ENCODE measurements at regions not wholly inside any gene's neighbourhood (a gene's known extent, or its start where the extent isn't known, plus 50 kb on each side); places are given as distances from the start of the nearest gene placed in this dataset.

DNA sequence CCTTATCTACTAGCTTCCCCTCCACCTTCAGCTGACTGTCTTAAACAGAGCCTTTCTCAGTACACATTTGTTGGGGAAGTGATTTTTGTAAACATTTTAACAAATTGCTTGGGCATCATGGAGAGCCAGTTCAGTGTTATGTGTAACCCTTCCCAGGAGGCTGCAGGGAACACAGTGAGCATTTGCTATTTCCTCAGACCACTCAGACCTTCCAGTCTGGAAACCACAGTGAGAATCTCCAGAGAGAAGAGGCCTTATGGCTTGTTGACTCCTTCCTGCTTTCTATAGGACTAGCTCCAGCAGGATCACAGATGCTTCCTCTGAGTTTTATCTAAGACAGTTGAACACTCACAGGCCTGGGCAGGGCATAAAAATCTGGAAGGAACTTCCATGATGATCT lies 409.8 kb upstream of the NPVF start:
- no peak overlapping the region for H3K27ac ChIP-seq (ENCODE audit: low read length)
- peaks cover 0 to 7% of the 10 kb centered on the region in 2 donors for H3K4me1 ChIP-seq (ENCODE audit: control insufficient read depth in 1 of 2, insufficient read depth in 2 of 2, low read length in 2 of 2)

DNA sequence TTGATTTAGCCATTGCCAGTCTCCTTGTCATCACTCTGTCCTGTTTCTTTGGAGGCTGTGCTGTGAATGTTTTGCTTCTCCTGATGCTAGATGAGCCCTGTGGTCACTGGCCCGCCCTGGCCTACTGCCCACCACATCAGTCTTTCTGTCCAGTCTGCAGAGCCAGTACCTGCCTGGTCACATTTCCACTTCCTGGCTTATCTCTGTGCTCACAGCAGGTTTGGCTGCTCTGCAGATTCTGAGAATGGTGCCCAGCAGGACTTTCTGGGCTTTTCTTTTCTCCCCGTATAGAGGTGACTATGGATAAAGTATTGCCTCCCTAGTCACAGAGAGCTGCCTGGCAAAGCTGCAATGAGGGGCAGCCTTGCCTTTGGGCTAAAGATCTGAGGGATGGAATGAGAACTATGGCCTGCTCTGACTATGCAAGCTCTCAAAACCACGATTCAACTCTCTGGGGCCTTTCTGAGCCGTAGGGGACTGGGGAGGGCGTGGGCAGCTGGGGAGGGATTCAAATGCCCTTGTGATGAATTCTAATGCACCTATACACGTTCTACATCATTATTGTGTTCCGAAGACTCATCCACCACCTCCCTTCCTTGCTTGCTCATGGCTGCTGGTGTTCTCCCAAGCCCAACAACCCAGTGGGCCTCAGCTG lies 410.4 kb upstream of the NPVF start:
- H3K27ac ChIP-seq (ENCODE audit: low read length) = no peak overlapping the region
- no peaks in the 10 kb centered on the region for H3K27me3 ChIP-seq (ENCODE audit: low read depth, low read length)
- no peaks in the 10 kb centered on the region for H3K9me3 ChIP-seq (ENCODE audit: control insufficient read depth in 1 of 2, low read length in 2 of 2)
- H3K4me1 ChIP-seq (ENCODE audit: control insufficient read depth in 1 of 2, insufficient read depth in 2 of 2, low read length in 2 of 2) = peaks cover 0 to 4% of the 10 kb centered on the region in 2 donors
- H3K36me3 ChIP-seq (ENCODE audit: control insufficient read depth in 1 of 2, insufficient read depth in 2 of 2, low read length in 2 of 2) = no peaks in the 10 kb centered on the region
- H3K4me3 ChIP-seq (ENCODE audit: low read depth in 1 of 2, low read length in 2 of 2) = no peak overlapping the region

More for the DNA sequence above, 409.8 kb upstream of the NPVF start:
- no peaks in the 10 kb centered on the region for H3K9me3 ChIP-seq (ENCODE audit: control insufficient read depth in 1 of 2, low read length in 2 of 2)
- no peak overlapping the region for H3K4me3 ChIP-seq (ENCODE audit: low read depth in 1 of 2, low read length in 2 of 2)
- no peaks in the 10 kb centered on the region for H3K27me3 ChIP-seq (ENCODE audit: low read depth, low read length)
- H3K36me3 ChIP-seq (ENCODE audit: control insufficient read depth in 1 of 2, insufficient read depth in 2 of 2, low read length in 2 of 2) = no peaks in the 10 kb centered on the region

DNA sequence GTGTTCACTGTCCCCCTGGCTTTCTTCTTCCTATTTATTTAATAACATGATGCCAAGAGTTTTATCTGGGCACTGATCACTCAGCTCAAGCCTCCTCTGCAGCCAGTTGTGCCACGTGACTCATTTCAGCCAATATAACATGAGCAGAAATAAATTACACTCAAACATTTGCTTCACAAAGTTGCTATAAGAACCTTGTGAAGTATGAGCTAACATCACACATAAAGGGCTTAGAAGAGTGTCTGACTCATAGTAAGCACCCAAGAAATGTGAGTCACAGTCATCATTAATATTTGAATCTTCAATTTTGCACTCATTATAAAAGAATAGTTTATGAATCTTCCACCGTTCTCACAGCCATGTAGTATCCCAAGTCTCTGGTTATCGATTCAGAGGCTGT lies 414.6 kb upstream of the NPVF start:
- Histone ChIP-seq H3K36me3 (ENCODE audit: control insufficient read depth in 1 of 2, insufficient read depth in 2 of 2, low read length in 2 of 2) (no peaks in the 10 kb centered on the region), H3K9me3 (ENCODE audit: control insufficient read depth in 1 of 2, low read length in 2 of 2) (no peaks in the 10 kb centered on the region), H3K4me3 (ENCODE audit: low read depth in 1 of 2, low read length in 2 of 2) (no peak overlapping the region), H3K4me1 (ENCODE audit: control insufficient read depth in 1 of 2, insufficient read depth in 2 of 2, low read length in 2 of 2) (no peaks in the 10 kb centered on the region), H3K27me3 (ENCODE audit: low read depth, low read length) (no peaks in the 10 kb centered on the region), H3K27ac (ENCODE audit: low read length) (no peak overlapping the region)

DNA sequence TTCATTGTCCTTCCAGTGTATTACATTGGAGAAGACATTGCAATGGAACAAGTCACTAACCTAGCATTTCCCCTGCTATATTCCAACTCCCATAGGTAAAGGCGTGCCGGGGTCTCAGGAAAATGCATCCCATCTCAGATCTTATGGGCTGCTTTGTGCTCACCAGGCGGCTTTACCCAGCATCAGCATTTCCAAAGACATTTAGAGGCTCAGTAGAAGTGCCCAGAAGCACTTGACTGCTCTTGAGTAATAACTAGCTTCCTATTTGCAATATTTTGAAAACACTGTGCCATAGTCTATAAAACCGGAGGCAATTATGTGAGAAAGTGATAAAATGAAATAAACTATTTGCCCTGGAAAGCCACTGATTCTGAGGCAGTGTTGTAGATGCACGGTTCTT lies 415.0 kb upstream of the NPVF start:
- Histone ChIP-seq H3K4me3 (ENCODE audit: low read depth in 1 of 2, low read length in 2 of 2) (no peak overlapping the region), H3K36me3 (ENCODE audit: control insufficient read depth in 1 of 2, insufficient read depth in 2 of 2, low read length in 2 of 2) (no peaks in the 10 kb centered on the region), H3K9me3 (ENCODE audit: control insufficient read depth in 1 of 2, low read length in 2 of 2) (no peaks in the 10 kb centered on the region), H3K27me3 (ENCODE audit: low read depth, low read length) (no peaks in the 10 kb centered on the region), H3K4me1 (ENCODE audit: control insufficient read depth in 1 of 2, insufficient read depth in 2 of 2, low read length in 2 of 2) (no peaks in the 10 kb centered on the region), H3K27ac (ENCODE audit: low read length) (no peak overlapping the region)

DNA sequence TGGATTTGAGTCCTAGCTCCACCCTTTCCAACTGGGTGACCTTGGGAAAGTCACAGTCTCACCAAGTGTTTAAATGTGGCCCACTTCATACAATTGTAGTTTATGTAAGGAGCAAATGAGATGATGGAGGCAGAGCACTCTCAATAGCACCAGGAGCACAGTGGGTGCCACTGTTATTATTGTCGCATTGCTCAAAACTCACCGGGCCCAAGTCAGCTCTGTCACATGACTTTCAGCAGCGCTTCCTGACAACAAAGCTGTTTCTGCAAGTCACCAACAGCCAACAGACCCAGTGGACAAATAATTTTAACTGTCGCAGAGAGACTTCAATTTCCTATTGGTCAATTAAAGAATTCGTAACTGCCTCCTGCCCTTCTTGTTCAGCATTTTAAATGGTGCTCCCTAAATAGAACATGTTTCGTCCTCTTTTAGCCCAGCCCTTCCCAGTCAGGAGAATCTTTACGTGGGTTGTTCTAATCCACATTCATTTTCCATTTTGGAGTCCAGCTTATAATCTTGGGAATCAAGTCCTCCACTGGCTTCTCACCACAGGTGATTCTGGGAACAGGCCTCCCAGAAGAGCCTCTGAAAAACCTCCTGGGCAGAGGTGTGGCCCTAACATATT lies 415.6 kb upstream of the NPVF start:
- Histone ChIP-seq H3K4me3 (ENCODE audit: low read depth in 1 of 2, low read length in 2 of 2) (no peak overlapping the region), H3K4me1 (ENCODE audit: control insufficient read depth in 1 of 2, insufficient read depth in 2 of 2, low read length in 2 of 2) (no peaks in the 10 kb centered on the region), H3K27ac (ENCODE audit: low read length) (no peak overlapping the region), H3K27me3 (ENCODE audit: low read depth, low read length) (no peaks in the 10 kb centered on the region), H3K9me3 (ENCODE audit: control insufficient read depth in 1 of 2, low read length in 2 of 2) (no peaks in the 10 kb centered on the region), H3K36me3 (ENCODE audit: control insufficient read depth in 1 of 2, insufficient read depth in 2 of 2, low read length in 2 of 2) (no peaks in the 10 kb centered on the region)

DNA sequence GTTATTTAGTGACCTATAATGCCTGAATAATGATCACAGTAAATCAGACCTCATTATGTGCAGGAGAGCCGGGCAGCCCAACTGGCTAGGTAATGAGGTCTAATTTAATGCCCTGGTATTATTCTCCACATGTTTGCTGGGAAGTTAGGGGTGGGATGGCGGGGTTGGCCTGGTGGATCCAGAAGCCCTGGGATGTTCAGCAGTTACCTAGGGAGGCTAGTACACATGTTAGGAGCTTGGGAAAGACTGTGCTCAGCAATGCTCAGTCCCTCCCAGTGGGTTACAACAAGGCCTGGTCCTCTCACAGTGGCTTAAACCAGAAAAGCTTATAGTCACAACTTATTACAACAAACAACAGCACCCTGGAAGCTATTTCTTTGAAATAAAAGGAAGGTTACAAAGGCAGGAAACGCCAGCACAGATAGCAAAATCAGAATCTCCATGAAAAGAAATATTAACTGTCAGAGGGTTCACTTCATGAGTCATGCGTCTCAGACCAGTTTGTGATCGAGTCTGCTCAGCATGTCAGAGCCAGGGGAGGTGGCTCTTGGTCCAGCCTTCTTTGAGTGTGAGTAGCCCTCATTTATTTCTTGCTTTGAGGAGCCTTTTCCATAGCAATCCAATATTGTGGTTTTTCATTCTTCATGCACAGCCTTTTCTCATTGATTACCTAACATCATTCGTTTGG lies 418.6 kb upstream of the NPVF start:
- H3K4me3 ChIP-seq (ENCODE audit: low read depth in 1 of 2, low read length in 2 of 2) = no peak overlapping the region
- no peak overlapping the region for H3K27ac ChIP-seq (ENCODE audit: low read length)
- no peaks in the 10 kb centered on the region for H3K4me1 ChIP-seq (ENCODE audit: control insufficient read depth in 1 of 2, insufficient read depth in 2 of 2, low read length in 2 of 2)
- no peaks in the 10 kb centered on the region for H3K36me3 ChIP-seq (ENCODE audit: control insufficient read depth in 1 of 2, insufficient read depth in 2 of 2, low read length in 2 of 2)
- no peaks in the 10 kb centered on the region for H3K9me3 ChIP-seq (ENCODE audit: control insufficient read depth in 1 of 2, low read length in 2 of 2)
- H3K27me3 ChIP-seq (ENCODE audit: low read depth, low read length) = no peaks in the 10 kb centered on the region

DNA sequence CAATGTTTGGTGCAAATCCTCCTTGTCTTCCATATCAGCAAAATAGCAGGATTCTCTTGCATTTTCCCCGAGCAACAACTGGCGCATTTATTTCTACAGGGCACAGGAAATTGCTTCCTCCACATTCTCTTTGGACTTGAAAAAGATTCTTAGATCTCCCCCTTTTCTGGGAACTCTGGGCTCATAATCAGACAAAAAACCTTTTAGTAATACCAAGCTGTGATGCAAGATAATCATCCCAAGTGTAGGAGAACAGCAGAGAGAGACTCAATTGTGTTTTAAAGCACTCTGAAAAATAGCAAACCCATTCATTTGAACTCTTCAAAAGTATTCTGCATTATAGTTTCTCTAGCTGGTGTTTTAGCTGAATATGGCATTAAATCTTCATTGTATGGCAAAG lies 419.6 kb upstream of the NPVF start:
- Histone ChIP-seq H3K9me3 (ENCODE audit: control insufficient read depth in 1 of 2, low read length in 2 of 2) (no peaks in the 10 kb centered on the region), H3K27me3 (ENCODE audit: low read depth, low read length) (no peaks in the 10 kb centered on the region), H3K4me1 (ENCODE audit: control insufficient read depth in 1 of 2, insufficient read depth in 2 of 2, low read length in 2 of 2) (no peaks in the 10 kb centered on the region), H3K27ac (ENCODE audit: low read length) (no peak overlapping the region), H3K36me3 (ENCODE audit: control insufficient read depth in 1 of 2, insufficient read depth in 2 of 2, low read length in 2 of 2) (no peaks in the 10 kb centered on the region), H3K4me3 (ENCODE audit: low read depth in 1 of 2, low read length in 2 of 2) (no peak overlapping the region)

DNA sequence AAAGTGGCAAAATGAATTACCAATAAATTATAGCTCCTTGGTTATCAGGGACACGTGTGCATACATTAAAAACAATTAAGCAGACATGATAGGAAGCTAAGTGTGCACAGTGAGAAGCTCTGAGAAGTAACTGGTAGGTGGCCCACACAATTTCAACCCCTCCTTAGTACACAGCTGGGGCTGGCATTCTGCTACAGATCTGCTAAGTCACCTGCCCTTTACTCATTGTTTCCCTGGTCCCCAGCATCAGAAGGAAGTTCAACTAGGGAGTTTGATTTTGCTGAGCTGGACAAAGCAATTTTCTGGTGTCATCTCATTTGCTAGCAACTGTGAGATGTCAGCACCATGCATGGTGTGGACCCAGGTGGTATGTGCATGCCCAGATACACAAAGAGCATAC lies 424.1 kb upstream of the NPVF start:
- Histone ChIP-seq H3K4me1 (ENCODE audit: control insufficient read depth in 1 of 2, insufficient read depth in 2 of 2, low read length in 2 of 2) (peaks cover 0 to 12% of the 10 kb centered on the region in 2 donors), H3K36me3 (ENCODE audit: control insufficient read depth in 1 of 2, insufficient read depth in 2 of 2, low read length in 2 of 2) (no peaks in the 10 kb centered on the region), H3K4me3 (ENCODE audit: low read depth in 1 of 2, low read length in 2 of 2) (no peak overlapping the region), H3K27me3 (ENCODE audit: low read depth, low read length) (no peaks in the 10 kb centered on the region), H3K27ac (ENCODE audit: low read length) (no peak overlapping the region), H3K9me3 (ENCODE audit: control insufficient read depth in 1 of 2, low read length in 2 of 2) (no peaks in the 10 kb centered on the region)

DNA sequence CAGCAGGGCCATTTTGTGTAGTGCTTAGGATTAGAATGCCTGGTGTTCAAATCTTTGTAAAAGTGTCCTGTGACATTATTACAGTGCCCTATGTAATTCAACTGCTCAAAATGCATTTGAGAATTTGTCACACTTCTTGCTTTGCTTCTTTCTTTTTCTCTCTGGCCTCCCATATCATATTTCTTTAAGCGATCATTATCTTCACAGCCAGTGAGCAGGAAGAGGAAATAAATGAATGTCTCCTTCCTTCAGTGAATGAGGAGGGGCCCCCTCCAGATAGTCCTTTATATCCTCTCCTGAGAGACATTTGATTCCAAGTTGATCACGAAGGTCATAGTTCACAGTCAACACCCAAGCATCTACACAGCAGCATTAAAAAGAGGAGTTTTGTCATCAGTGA lies 425.1 kb upstream of the NPVF start:
- Histone ChIP-seq H3K27me3 (ENCODE audit: low read depth, low read length) (no peaks in the 10 kb centered on the region), H3K4me3 (ENCODE audit: low read depth in 1 of 2, low read length in 2 of 2) (no peak overlapping the region), H3K36me3 (ENCODE audit: control insufficient read depth in 1 of 2, insufficient read depth in 2 of 2, low read length in 2 of 2) (no peaks in the 10 kb centered on the region), H3K27ac (ENCODE audit: low read length) (no peak overlapping the region), H3K9me3 (ENCODE audit: control insufficient read depth in 1 of 2, low read length in 2 of 2) (no peaks in the 10 kb centered on the region), H3K4me1 (ENCODE audit: control insufficient read depth in 1 of 2, insufficient read depth in 2 of 2, low read length in 2 of 2) (peaks cover 0 to 15% of the 10 kb centered on the region in 2 donors)

DNA sequence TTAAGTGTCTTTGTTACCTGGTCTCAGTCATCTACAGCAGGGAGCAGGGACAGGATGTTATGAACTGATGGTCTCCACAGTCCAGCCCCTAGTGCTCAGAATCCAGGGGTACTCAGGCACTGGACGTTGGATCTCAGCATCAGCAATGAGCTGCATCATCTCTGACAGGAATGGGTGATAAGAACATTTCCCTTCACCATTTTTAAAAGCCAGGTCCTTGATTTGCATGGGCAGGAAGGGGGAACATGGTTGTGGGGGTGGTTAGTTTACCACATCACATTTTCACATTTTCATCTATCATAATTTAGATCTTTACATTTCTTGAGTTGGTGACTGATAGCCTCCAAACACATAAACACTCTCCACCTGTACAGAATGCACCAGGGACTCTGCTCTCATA lies 427.8 kb upstream of the NPVF start:
- no peak overlapping the region for H3K4me3 ChIP-seq (ENCODE audit: low read depth in 1 of 2, low read length in 2 of 2)
- H3K4me1 ChIP-seq (ENCODE audit: control insufficient read depth in 1 of 2, insufficient read depth in 2 of 2, low read length in 2 of 2) = peaks cover 0 to 34% of the 10 kb centered on the region in 2 donors
- no peaks in the 10 kb centered on the region for H3K9me3 ChIP-seq (ENCODE audit: control insufficient read depth in 1 of 2, low read length in 2 of 2)
- no peak overlapping the region for H3K27ac ChIP-seq (ENCODE audit: low read length)
- no peaks in the 10 kb centered on the region for H3K27me3 ChIP-seq (ENCODE audit: low read depth, low read length)
- H3K36me3 ChIP-seq (ENCODE audit: control insufficient read depth in 1 of 2, insufficient read depth in 2 of 2, low read length in 2 of 2) = no peaks in the 10 kb centered on the region

DNA sequence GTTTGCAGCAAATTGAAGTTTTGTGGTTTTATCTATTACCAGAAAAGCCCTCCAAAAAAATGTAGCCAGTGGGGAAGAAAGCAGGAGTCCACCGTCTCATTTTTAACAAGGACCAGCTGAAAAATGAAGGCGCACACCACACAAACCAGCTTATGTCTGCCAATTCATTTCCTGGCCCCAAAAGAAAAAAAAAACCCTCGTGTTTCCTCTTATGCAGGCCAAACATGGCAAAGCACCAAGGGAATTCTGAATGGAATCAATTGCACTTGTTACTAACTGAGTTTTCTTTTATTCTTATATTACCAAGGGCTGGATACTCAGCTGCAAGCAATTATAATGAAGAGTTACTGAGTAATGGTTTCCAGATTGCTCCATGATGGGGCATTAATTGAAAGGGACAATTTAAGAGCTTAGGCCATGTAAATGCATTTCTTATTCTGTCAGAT lies 428.3 kb upstream of the NPVF start:
- Histone ChIP-seq H3K4me3 (ENCODE audit: low read depth in 1 of 2, low read length in 2 of 2) (no peak overlapping the region), H3K9me3 (ENCODE audit: control insufficient read depth in 1 of 2, low read length in 2 of 2) (no peaks in the 10 kb centered on the region), H3K4me1 (ENCODE audit: control insufficient read depth in 1 of 2, insufficient read depth in 2 of 2, low read length in 2 of 2) (peaks cover 0 to 34% of the 10 kb centered on the region in 2 donors)

More for the DNA sequence above, 428.3 kb upstream of the NPVF start:
- H3K36me3 ChIP-seq (ENCODE audit: control insufficient read depth in 1 of 2, insufficient read depth in 2 of 2, low read length in 2 of 2) = no peaks in the 10 kb centered on the region
- H3K27ac ChIP-seq (ENCODE audit: low read length) = no peak overlapping the region
- H3K27me3 ChIP-seq (ENCODE audit: low read depth, low read length) = no peaks in the 10 kb centered on the region

All from muscle layer of duodenum (tissue), 2 donors.